ENCODE measurements at regions not wholly inside any gene's neighbourhood (a gene's known extent, or its start where the extent isn't known, plus 50 kb on each side); places are given as distances from the start of the nearest gene placed in this dataset.
"Not testable (repeated sequence)": the region's sequence is repeated elsewhere in the genome, so short reads cannot be mapped to it uniquely, and the experiment has no call there.

GRCh38 chr5:18276939-18277338, 642.7 kb downstream of the TAF11L14 start:
- FAIRE-seq (no peak), DNase-seq (no peak), ATAC-seq (no peak)
- no peak overlapping the region for H3K4me3 ChIP-seq
- H3K27me3 ChIP-seq = no peaks in the 10 kb centered on the region
- no peak overlapping the region for H3K27ac ChIP-seq
- no peaks in the 10 kb centered on the region for H3K9me3 ChIP-seq
- H3K4me1 ChIP-seq = no peaks in the 10 kb centered on the region
- intact Hi-C loops (cut with DNase I) = no loop called here
- no peaks in the 10 kb centered on the region for H3K36me3 ChIP-seq
- TF ChIP-seq CTCF (IDR thresholded peaks at IDR 0.05) = no peak
- WGBS, 2 donors = 81 to 86% methylated on average over 5 of the region's 5 CpGs

GRCh38 chr5:18281947-18282581, 647.8 kb downstream of the TAF11L14 start:
- Histone ChIP-seq H3K4me1 (no peaks in the 10 kb centered on the region), H3K4me3 (no peak overlapping the region), H3K9me3 (no peaks in the 10 kb centered on the region), H3K27ac (no peak overlapping the region), H3K27me3 (no peaks in the 10 kb centered on the region), H3K36me3 (no peaks in the 10 kb centered on the region)
- DNase-seq = no peak
- TF ChIP-seq CTCF (IDR thresholded peaks at IDR 0.05) = peak in 1 of 4 donors; percentile 18
- peak in 2 of 4 donors; percentile 47 to 57 for ATAC-seq
- FAIRE-seq = peak; percentile 23
- 30 to 39% methylated on average over 4 of the region's 4 CpGs for WGBS, 2 donors
- intact Hi-C loops (cut with DNase I) = no loop called here

- intact Hi-C loops (cut with DNase I) = no loop called here
- Histone ChIP-seq H3K4me1 (no peaks in the 10 kb centered on the region), H3K27me3 (no peaks in the 10 kb centered on the region), H3K9me3 (no peaks in the 10 kb centered on the region), H3K36me3 (no peaks in the 10 kb centered on the region), H3K27ac (no peak overlapping the region), H3K4me3 (no peak overlapping the region)
- DNase-seq (no peak), ATAC-seq (no peak), FAIRE-seq (no peak)
- no peak for TF ChIP-seq CTCF (IDR thresholded peaks at IDR 0.05)
Measured at GRCh38 chr5:18285257-18285656, 651.0 kb downstream of the TAF11L14 start.

- 65 to 83% methylated on average over 3 of the region's 3 CpGs for WGBS, 2 donors
- Histone ChIP-seq H3K4me3 (no peak overlapping the region), H3K4me1 (no peaks in the 10 kb centered on the region), H3K27me3 (peaks cover 0 to 3% (median 0%) of the 10 kb centered on the region in 4 donors), H3K9me3 (no peaks in the 10 kb centered on the region), H3K36me3 (no peaks in the 10 kb centered on the region), H3K27ac (no peak overlapping the region)
- FAIRE-seq (no peak), ATAC-seq (no peak), DNase-seq (no peak)
- no peak for TF ChIP-seq CTCF (IDR thresholded peaks at IDR 0.05)
- intact Hi-C loops (cut with DNase I) = no loop called here
Measured at GRCh38 chr5:18292146-18292545, 657.9 kb downstream of the TAF11L14 start.

GRCh38 chr5:18295696-18296095, 661.4 kb downstream of the TAF11L14 start:
- WGBS, 2 donors = 81 to 91% methylated on average over 3 of the region's 3 CpGs
- H3K36me3 ChIP-seq; ATAC-seq; H3K27me3 ChIP-seq; FAIRE-seq; DNase-seq; H3K4me1 ChIP-seq; H3K9me3 ChIP-seq; H3K4me3 ChIP-seq; intact Hi-C loops (cut with DNase I); H3K27ac ChIP-seq: not testable (repeated sequence)
